ENCODE measurements at regions not wholly inside any gene's neighbourhood (a gene's known extent, or its start where the extent isn't known, plus 50 kb on each side); places are given as distances from the start of the nearest gene placed in this dataset.

DNA sequence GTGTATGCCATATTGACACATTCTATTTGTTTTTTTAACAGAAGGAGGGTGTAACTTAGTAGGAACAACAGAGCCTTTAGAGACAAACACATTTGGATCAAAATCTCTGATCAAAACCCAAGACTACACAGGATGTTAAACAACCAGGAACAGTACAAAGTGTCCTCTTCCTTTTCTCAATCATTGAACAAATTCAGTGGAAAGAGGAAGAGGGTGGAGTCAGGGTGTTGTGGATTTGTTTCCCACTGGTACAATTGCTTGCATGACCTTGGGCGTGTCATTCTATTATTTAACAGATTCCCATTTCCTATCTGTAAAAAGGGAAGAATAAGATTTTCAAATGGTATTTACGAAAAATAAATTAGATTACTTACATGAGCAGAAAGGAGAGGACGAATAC, 1162.8 kb upstream of the PRKX start:
- no peaks in the 10 kb centered on the region for H3K4me1 ChIP-seq (ENCODE audit: control insufficient read depth, insufficient read depth, low read length)
- no peak overlapping the region for H3K4me3 ChIP-seq
- WGBS (ENCODE audit: insufficient coverage, insufficient replicate concordance, low lambda C conversion rate, missing lambda C conversion rate) = 0% methylated on average over 3 of the region's 3 CpGs
- ChIA-PET POLR2A (no interaction called here), RAD21 (ENCODE audit: unreplicated experiment) (no interaction called here), CTCF (no interaction called here), SMC1A (ENCODE audit: uncharacterized antibody, unreplicated experiment) (no interaction called here)
- no peak overlapping the region for H3K27ac ChIP-seq (ENCODE audit: control insufficient read depth, insufficient read depth)
- no peaks in the 10 kb centered on the region for H3K27me3 ChIP-seq (replicated peaks in 1 of 2; ENCODE audit: control insufficient read depth in 2 of 2, insufficient read depth in 2 of 2, low read length in 1 of 2)
- H3K9ac ChIP-seq (ENCODE audit: control insufficient read depth, insufficient read depth, low read length) = no peak overlapping the region
- DNase-seq (ENCODE audit: low read depth, low spot score) (no peak), ATAC-seq (no peak), FAIRE-seq (no peak)
- no peaks in the 10 kb centered on the region for H3K36me3 ChIP-seq (ENCODE audit: control insufficient read depth in 2 of 2, insufficient read depth in 2 of 2, low read length in 1 of 2)
- no peaks in the 10 kb centered on the region for H4K20me1 ChIP-seq (ENCODE audit: control insufficient read depth, insufficient read depth)
- H3K79me2 ChIP-seq (ENCODE audit: control insufficient read depth, insufficient read depth, low read length) = no peaks in the 10 kb centered on the region
- intact Hi-C loops (cut with micrococcal nuclease; ENCODE audit: unreplicated experiment) (no loop called here), in situ Hi-C loops (cut with MboI) (no loop called here)
- no peak overlapping the region for H2AFZ ChIP-seq (ENCODE audit: control insufficient read depth, low read depth, low read length)
- no peak overlapping the region for H3K4me2 ChIP-seq (ENCODE audit: control insufficient read depth, insufficient read depth)
- no TSS peak for BruUV-seq (replicated peaks)
- no peaks in the 10 kb centered on the region for H3K9me3 ChIP-seq (replicated peaks; ENCODE audit: control insufficient read depth, insufficient read depth, low read length)
- no peak for TF ChIP-seq STAT3 (IDR thresholded peaks at IDR 0.05; ENCODE audit: low read depth, low read length)
- TF ChIP-seq, protein P1, sequence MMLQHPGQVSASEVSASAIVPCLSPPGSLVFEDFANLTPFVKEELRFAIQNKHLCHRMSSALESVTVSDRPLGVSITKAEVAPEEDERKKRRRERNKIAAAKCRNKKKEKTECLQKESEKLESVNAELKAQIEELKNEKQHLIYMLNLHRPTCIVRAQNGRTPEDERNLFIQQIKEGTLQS (IDR thresholded peaks at IDR 0.05; ENCODE audit: borderline replicate concordance, extremely low read depth, low read depth, low read length) = no peak
- TF ChIP-seq, protein P2, sequence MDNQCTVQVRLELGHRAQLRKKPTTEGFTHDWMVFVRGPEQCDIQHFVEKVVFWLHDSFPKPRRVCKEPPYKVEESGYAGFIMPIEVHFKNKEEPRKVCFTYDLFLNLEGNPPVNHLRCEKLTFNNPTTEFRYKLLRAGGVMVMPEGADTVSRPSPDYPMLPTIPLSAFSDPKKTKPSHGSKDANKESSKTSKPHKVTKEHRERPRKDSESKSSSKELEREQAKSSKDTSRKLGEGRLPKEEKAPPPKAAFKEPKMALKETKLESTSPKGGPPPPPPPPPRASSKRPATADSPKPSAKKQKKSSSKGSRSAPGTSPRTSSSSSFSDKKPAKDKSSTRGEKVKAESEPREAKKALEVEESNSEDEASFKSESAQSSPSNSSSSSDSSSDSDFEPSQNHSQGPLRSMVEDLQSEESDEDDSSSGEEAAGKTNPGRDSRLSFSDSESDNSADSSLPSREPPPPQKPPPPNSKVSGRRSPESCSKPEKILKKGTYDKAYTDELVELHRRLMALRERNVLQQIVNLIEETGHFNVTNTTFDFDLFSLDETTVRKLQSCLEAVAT (IDR thresholded peaks at IDR 0.05) = no peak
- TF ChIP-seq NR2C1 (IDR thresholded peaks at IDR 0.05) = no peak
- TF ChIP-seq CHD1 (IDR thresholded peaks at IDR 0.05; ENCODE audit: low read depth, low read length) = no peak

DNA sequence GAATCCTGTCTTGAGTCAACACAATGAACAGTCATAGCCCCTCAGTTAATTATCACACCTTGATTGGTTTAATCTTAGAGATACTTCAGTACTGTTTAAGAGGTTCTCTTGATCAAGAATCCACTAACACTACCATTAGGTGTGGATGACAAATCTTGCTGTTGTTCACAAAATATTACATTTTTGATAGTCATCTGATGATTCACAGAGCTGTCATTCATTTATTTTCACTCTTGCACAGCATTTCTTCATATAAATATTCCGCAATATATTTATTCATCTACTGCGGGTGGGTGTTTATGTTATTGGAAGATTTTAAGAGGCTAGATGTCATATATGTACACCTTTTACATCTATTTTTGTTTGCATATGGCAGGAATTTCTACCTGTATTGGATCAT, 1138.1 kb upstream of the PRKX start:
- Histone ChIP-seq H3K79me2 (ENCODE audit: control insufficient read depth, insufficient read depth, low read length) (no peaks in the 10 kb centered on the region), H3K27ac (ENCODE audit: control insufficient read depth, insufficient read depth) (no peak overlapping the region), H3K4me3 (no peak overlapping the region), H4K20me1 (ENCODE audit: control insufficient read depth, insufficient read depth) (no peaks in the 10 kb centered on the region), H3K4me1 (ENCODE audit: control insufficient read depth, insufficient read depth, low read length) (no peaks in the 10 kb centered on the region), H3K9me3 (replicated peaks; ENCODE audit: control insufficient read depth, insufficient read depth, low read length) (no peaks in the 10 kb centered on the region), H3K36me3 (ENCODE audit: control insufficient read depth in 2 of 2, insufficient read depth in 2 of 2, low read length in 1 of 2) (no peaks in the 10 kb centered on the region), H3K9ac (ENCODE audit: control insufficient read depth, insufficient read depth, low read length) (no peak overlapping the region), H3K27me3 (replicated peaks in 1 of 2; ENCODE audit: control insufficient read depth in 2 of 2, insufficient read depth in 2 of 2, low read length in 1 of 2) (no peaks in the 10 kb centered on the region), H3K4me2 (ENCODE audit: control insufficient read depth, insufficient read depth) (no peak overlapping the region), H2AFZ (ENCODE audit: control insufficient read depth, low read depth, low read length) (no peak overlapping the region)
- RAD21 ChIA-PET (ENCODE audit: unreplicated experiment) = no interaction called here
- WGBS (ENCODE audit: insufficient coverage, insufficient replicate concordance, low lambda C conversion rate, missing lambda C conversion rate) = 96% methylated on average over 2 of the region's 2 CpGs
- ATAC-seq = no peak
- POLR2A ChIA-PET = no interaction called here
- no peak for DNase-seq (ENCODE audit: low read depth, low spot score)
- FAIRE-seq = no peak
- intact Hi-C loops (cut with micrococcal nuclease; ENCODE audit: unreplicated experiment) (no loop called here), in situ Hi-C loops (cut with MboI) (no loop called here)
- CTCF ChIA-PET = no interaction called here
- SMC1A ChIA-PET (ENCODE audit: uncharacterized antibody, unreplicated experiment) = no interaction called here
- no TSS peak for BruUV-seq (replicated peaks)
- TF ChIP-seq, protein P3, sequence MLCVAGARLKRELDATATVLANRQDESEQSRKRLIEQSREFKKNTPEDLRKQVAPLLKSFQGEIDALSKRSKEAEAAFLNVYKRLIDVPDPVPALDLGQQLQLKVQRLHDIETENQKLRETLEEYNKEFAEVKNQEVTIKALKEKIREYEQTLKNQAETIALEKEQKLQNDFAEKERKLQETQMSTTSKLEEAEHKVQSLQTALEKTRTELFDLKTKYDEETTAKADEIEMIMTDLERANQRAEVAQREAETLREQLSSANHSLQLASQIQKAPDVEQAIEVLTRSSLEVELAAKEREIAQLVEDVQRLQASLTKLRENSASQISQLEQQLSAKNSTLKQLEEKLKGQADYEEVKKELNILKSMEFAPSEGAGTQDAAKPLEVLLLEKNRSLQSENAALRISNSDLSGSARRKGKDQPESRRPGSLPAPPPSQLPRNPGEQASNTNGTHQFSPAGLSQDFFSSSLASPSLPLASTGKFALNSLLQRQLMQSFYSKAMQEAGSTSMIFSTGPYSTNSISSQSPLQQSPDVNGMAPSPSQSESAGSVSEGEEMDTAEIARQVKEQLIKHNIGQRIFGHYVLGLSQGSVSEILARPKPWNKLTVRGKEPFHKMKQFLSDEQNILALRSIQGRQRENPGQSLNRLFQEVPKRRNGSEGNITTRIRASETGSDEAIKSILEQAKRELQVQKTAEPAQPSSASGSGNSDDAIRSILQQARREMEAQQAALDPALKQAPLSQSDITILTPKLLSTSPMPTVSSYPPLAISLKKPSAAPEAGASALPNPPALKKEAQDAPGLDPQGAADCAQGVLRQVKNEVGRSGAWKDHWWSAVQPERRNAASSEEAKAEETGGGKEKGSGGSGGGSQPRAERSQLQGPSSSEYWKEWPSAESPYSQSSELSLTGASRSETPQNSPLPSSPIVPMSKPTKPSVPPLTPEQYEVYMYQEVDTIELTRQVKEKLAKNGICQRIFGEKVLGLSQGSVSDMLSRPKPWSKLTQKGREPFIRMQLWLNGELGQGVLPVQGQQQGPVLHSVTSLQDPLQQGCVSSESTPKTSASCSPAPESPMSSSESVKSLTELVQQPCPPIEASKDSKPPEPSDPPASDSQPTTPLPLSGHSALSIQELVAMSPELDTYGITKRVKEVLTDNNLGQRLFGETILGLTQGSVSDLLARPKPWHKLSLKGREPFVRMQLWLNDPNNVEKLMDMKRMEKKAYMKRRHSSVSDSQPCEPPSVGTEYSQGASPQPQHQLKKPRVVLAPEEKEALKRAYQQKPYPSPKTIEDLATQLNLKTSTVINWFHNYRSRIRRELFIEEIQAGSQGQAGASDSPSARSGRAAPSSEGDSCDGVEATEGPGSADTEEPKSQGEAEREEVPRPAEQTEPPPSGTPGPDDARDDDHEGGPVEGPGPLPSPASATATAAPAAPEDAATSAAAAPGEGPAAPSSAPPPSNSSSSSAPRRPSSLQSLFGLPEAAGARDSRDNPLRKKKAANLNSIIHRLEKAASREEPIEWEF (IDR thresholded peaks at IDR 0.05; ENCODE audit: insufficient replicate concordance, low read depth, low read length) = no peak
- no peak for TF ChIP-seq YY1 (IDR thresholded peaks at IDR 0.05; ENCODE audit: low read depth, low read length)
- TF ChIP-seq POU2F2 (IDR thresholded peaks at IDR 0.05; ENCODE audit: borderline replicate concordance, low read depth, low read length) = no peak
- TF ChIP-seq MEF2A (IDR thresholded peaks at IDR 0.05; ENCODE audit: insufficient read depth, low read depth, low read length) = no peak
- TF ChIP-seq SIN3A (IDR thresholded peaks at IDR 0.05; ENCODE audit: low read depth, low read length) = no peak
- no peak for TF ChIP-seq EED (IDR thresholded peaks at IDR 0.05; ENCODE audit: low read depth)
- TF ChIP-seq CBX5 (IDR thresholded peaks at IDR 0.05; ENCODE audit: low read depth) = no peak
- TF ChIP-seq SMARCA5 (IDR thresholded peaks at IDR 0.05) = no peak
- no peak for TF ChIP-seq RCOR1 (conservative IDR thresholded peaks at IDR 0.05; ENCODE audit: low read depth, low read length)

All from GM12878 (cell line).